GM23248 (cell line): ENCODE measurements at regions not wholly inside any gene's neighbourhood (a gene's known extent, or its start where the extent isn't known, plus 50 kb on each side); places are given as distances from the start of the nearest gene placed in this dataset.

Experiments
- DNase-seq: peaks from one replicate; pipeline ENCODE4 v3.0.0-alpha.2; 2015
- H2AFZ ChIP-seq: fragments of 200-600 bp; sonication (generic); 2 replicates; pipeline ENCODE4 v1.6.1; 2016; ENCODE audit warnings: antibody characterized with exemption
- H3F3A ChIP-seq: fragments of 200-600 bp; sonication (generic); 2 replicates; pipeline ENCODE4 v1.6.1; 2016; ENCODE audit warnings: mild to moderate bottlenecking, antibody characterized with exemption, mixed run types; ENCODE audit not compliant: insufficient read depth
- H3K27ac ChIP-seq: fragments of 200-600 bp; sonication (generic); 2 replicates; pipeline ENCODE4 v1.5.1; 2016; ENCODE audit warnings: mild to moderate bottlenecking
- H3K27me3 ChIP-seq: fragments of 200-600 bp; sonication (generic); replicated peaks from 2 replicates; pipeline ENCODE4 v1.6.1; 2016; ENCODE audit warnings: mild to moderate bottlenecking; ENCODE audit not compliant: insufficient read depth
- H3K36me3 ChIP-seq: fragments of 200-600 bp; sonication (generic); 2 replicates; pipeline ENCODE4 v1.6.1; 2016; ENCODE audit warnings: low read depth, mild to moderate bottlenecking
- H3K4me1 ChIP-seq: fragments of 200-600 bp; sonication (generic); 2 replicates; pipeline ENCODE4 v1.6.1; 2016; ENCODE audit warnings: mild to moderate bottlenecking; ENCODE audit not compliant: insufficient read depth
- H3K4me2 ChIP-seq: fragments of 200-600 bp; sonication (generic); one replicate; pipeline ENCODE4 v1.6.1; 2016; ENCODE audit warnings: mild to moderate bottlenecking; ENCODE audit not compliant: unreplicated experiment
- H3K4me3 ChIP-seq: fragments of 200-600 bp; sonication (generic); 2 replicates; pipeline ENCODE4 v1.5.1; 2016; ENCODE audit warnings: mild to moderate bottlenecking
- H3K79me2 ChIP-seq: fragments of 200-600 bp; sonication (generic); 2 replicates; pipeline ENCODE4 v1.6.1; 2016; ENCODE audit warnings: mild to moderate bottlenecking; ENCODE audit not compliant: insufficient read depth
- H3K9ac ChIP-seq: fragments of 200-600 bp; sonication (generic); 2 replicates; pipeline ENCODE4 v1.6.1; 2016; ENCODE audit warnings: mild to moderate bottlenecking
- H3K9me2 ChIP-seq: fragments of 200-600 bp; sonication (generic); 2 replicates; pipeline ENCODE4 v1.6.1; 2016; ENCODE audit warnings: mixed run types, mild to moderate bottlenecking, moderate library complexity; ENCODE audit not compliant: insufficient read depth
- H3K9me3 ChIP-seq: fragments of 200-600 bp; sonication (generic); one replicate; pipeline ENCODE4 v1.6.1; 2017; ENCODE audit warnings: low read depth
- H4K20me1 ChIP-seq: fragments of 200-600 bp; sonication (generic); 2 replicates; pipeline ENCODE4 v1.6.0; 2016; ENCODE audit not compliant: insufficient read depth
- EZH2 ChIP-seq: fragments of 200-600 bp; sonication (generic); IDR thresholded peaks from 2 replicates; pipeline ENCODE4 v1.6.1; 2018; ENCODE audit warnings: antibody characterized with exemption, mild to moderate bottlenecking; ENCODE audit not compliant: insufficient read depth, poor library complexity, severe bottlenecking
- EZH2phosphoT487 ChIP-seq: fragments of 200-600 bp; sonication (generic); IDR thresholded peaks from 2 replicates; pipeline ENCODE4 v1.6.1; 2018; ENCODE audit warnings: antibody characterized with exemption, moderate library complexity, mild to moderate bottlenecking, low read depth; ENCODE audit not compliant: insufficient read depth
- WGBS, 2 experiments: methylation state at CpG; one replicate each; pipeline ENCODE4 v1.1.6; 2015 to 2017; ENCODE audit warnings: low lambda C conversion rate in 2 of 2, low coverage in 1 of 2; ENCODE audit errors: missing lambda C conversion rate in 2 of 2; 5-methylcytosine and 5-hydroxymethylcytosine counted together
- in situ Hi-C: fragments of 300-500 bp; cut with MboI; formaldehyde crosslinking; loops from 2 replicates; pipeline ENCODE4 v1.15.0; 2020

GRCh38 chr9:126166866-126167265 is 159.8 kb upstream of the MVB12B start:
- TF ChIP-seq EZH2phosphoT487 (no peak), EZH2 (no peak)
- Histone ChIP-seq H3K9ac (no peak overlapping the region), H3K27me3 (peaks cover 38% of the 10 kb centered on the region), H3K9me3 (no peaks in the 10 kb centered on the region), H3K36me3 (no peaks in the 10 kb centered on the region), H3K79me2 (no peaks in the 10 kb centered on the region), H4K20me1 (no peaks in the 10 kb centered on the region), H3K27ac (no peak overlapping the region), H3F3A (no peaks in the 10 kb centered on the region), H3K4me3 (no peak overlapping the region), H3K4me2 (no peak overlapping the region), H2AFZ (no peak overlapping the region), H3K9me2 (no peaks in the 10 kb centered on the region), H3K4me1 (no peaks in the 10 kb centered on the region)
- no peak for DNase-seq
- in situ Hi-C loops, result no loop called here
- WGBS, 2 experiments, result 56 to 63% methylated on average over 6 of the region's 6 CpGs

- no peaks in the 10 kb centered on the region for H3K9me2 ChIP-seq
- no peak overlapping the region for H3K4me3 ChIP-seq
- H3K36me3 ChIP-seq, result no peaks in the 10 kb centered on the region
- H3K9ac ChIP-seq, result no peak overlapping the region
- no peaks in the 10 kb centered on the region for H3F3A ChIP-seq
- no peak overlapping the region for H3K4me2 ChIP-seq
- H3K27ac ChIP-seq, result no peak overlapping the region
- DNase-seq, result no peak
- H3K9me3 ChIP-seq, result no peaks in the 10 kb centered on the region
- 41 to 48% methylated on average over 4 of the region's 4 CpGs for WGBS, 2 experiments
- in situ Hi-C loops, result no loop called here
- no peaks in the 10 kb centered on the region for H4K20me1 ChIP-seq
- H3K79me2 ChIP-seq, result no peaks in the 10 kb centered on the region
- H3K27me3 ChIP-seq, result peaks cover 46% of the 10 kb centered on the region
- TF ChIP-seq EZH2 (no peak), EZH2phosphoT487 (no peak)
- H2AFZ ChIP-seq, result no peak overlapping the region
- H3K4me1 ChIP-seq, result no peaks in the 10 kb centered on the region
Observed at GRCh38 chr9:126169736-126170135, 156.9 kb upstream of the MVB12B start.

- in situ Hi-C loops, result no loop called here
- WGBS, 2 experiments, result 43 to 53% methylated on average over 6 of the region's 6 CpGs
- Histone ChIP-seq H3K9ac (no peak overlapping the region), H3F3A (no peaks in the 10 kb centered on the region), H3K79me2 (no peaks in the 10 kb centered on the region), H3K27ac (no peak overlapping the region), H3K36me3 (no peaks in the 10 kb centered on the region), H3K4me3 (no peak overlapping the region), H4K20me1 (no peaks in the 10 kb centered on the region), H3K27me3 (peaks cover 46% of the 10 kb centered on the region), H3K4me2 (no peak overlapping the region), H3K9me3 (no peaks in the 10 kb centered on the region), H2AFZ (no peak overlapping the region), H3K9me2 (no peaks in the 10 kb centered on the region), H3K4me1 (no peaks in the 10 kb centered on the region)
- no peak for TF ChIP-seq EZH2phosphoT487
- TF ChIP-seq EZH2, result no peak
- no peak for DNase-seq
Observed at GRCh38 chr9:126170286-126170823, 156.3 kb upstream of the MVB12B start.

GRCh38 chr9:126171641-126172040 is 155.0 kb upstream of the MVB12B start:
- Histone ChIP-seq H3K4me1 (no peaks in the 10 kb centered on the region), H3K9me2 (no peaks in the 10 kb centered on the region), H4K20me1 (no peaks in the 10 kb centered on the region), H3K27ac (no peak overlapping the region), H2AFZ (no peak overlapping the region), H3K4me3 (no peak overlapping the region), H3K9me3 (no peaks in the 10 kb centered on the region), H3K9ac (no peak overlapping the region), H3K4me2 (no peak overlapping the region), H3F3A (no peaks in the 10 kb centered on the region), H3K79me2 (no peaks in the 10 kb centered on the region), H3K27me3 (peaks cover 34% of the 10 kb centered on the region), H3K36me3 (no peaks in the 10 kb centered on the region)
- in situ Hi-C loops, result no loop called here
- TF ChIP-seq EZH2phosphoT487, result no peak
- no peak for TF ChIP-seq EZH2
- 78 to 80% methylated on average over 8 of the region's 8 CpGs for WGBS, 2 experiments
- no peak for DNase-seq

- Histone ChIP-seq H3K27ac (no peak overlapping the region), H4K20me1 (no peaks in the 10 kb centered on the region), H2AFZ (no peak overlapping the region), H3K4me3 (no peak overlapping the region), H3K9me2 (no peaks in the 10 kb centered on the region), H3K9me3 (no peaks in the 10 kb centered on the region), H3F3A (no peaks in the 10 kb centered on the region), H3K9ac (no peak overlapping the region), H3K4me2 (no peak overlapping the region), H3K36me3 (no peaks in the 10 kb centered on the region), H3K4me1 (no peaks in the 10 kb centered on the region), H3K79me2 (no peaks in the 10 kb centered on the region), H3K27me3 (peaks cover 20% of the 10 kb centered on the region)
- TF ChIP-seq EZH2 (no peak), EZH2phosphoT487 (no peak)
- WGBS, 2 experiments, result 39 to 48% methylated on average over 7 of the region's 7 CpGs
- DNase-seq, result no peak
- in situ Hi-C loops, result no loop called here
Observed at GRCh38 chr9:126173401-126173800, 153.2 kb upstream of the MVB12B start.
